ENCODE measurements at regions not wholly inside any gene's neighbourhood (a gene's known extent, or its start where the extent isn't known, plus 50 kb on each side); places are given as distances from the start of the nearest gene placed in this dataset.

DNA sequence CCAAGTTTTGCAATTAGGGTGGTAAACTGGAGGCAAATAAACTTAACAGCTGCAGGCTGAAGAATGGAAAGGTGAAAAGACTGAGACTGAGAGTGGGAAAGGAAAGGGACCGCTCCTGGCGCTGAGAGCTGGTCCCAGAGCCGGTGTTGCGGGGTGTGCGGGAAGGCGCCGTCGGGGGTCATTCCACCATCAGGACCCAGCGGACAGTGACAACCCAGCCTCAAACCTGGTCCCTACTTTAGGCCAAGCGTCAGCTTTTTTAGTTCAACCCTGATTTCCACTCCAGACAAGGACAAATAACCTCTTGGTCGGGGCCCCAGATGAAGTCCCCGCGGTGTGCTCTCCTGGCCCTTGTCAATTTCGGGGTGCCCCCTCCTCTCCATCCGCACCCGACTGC, 145.8 kb upstream of the ETS2 start (continued):
- TF ChIP-seq, protein P1, sequence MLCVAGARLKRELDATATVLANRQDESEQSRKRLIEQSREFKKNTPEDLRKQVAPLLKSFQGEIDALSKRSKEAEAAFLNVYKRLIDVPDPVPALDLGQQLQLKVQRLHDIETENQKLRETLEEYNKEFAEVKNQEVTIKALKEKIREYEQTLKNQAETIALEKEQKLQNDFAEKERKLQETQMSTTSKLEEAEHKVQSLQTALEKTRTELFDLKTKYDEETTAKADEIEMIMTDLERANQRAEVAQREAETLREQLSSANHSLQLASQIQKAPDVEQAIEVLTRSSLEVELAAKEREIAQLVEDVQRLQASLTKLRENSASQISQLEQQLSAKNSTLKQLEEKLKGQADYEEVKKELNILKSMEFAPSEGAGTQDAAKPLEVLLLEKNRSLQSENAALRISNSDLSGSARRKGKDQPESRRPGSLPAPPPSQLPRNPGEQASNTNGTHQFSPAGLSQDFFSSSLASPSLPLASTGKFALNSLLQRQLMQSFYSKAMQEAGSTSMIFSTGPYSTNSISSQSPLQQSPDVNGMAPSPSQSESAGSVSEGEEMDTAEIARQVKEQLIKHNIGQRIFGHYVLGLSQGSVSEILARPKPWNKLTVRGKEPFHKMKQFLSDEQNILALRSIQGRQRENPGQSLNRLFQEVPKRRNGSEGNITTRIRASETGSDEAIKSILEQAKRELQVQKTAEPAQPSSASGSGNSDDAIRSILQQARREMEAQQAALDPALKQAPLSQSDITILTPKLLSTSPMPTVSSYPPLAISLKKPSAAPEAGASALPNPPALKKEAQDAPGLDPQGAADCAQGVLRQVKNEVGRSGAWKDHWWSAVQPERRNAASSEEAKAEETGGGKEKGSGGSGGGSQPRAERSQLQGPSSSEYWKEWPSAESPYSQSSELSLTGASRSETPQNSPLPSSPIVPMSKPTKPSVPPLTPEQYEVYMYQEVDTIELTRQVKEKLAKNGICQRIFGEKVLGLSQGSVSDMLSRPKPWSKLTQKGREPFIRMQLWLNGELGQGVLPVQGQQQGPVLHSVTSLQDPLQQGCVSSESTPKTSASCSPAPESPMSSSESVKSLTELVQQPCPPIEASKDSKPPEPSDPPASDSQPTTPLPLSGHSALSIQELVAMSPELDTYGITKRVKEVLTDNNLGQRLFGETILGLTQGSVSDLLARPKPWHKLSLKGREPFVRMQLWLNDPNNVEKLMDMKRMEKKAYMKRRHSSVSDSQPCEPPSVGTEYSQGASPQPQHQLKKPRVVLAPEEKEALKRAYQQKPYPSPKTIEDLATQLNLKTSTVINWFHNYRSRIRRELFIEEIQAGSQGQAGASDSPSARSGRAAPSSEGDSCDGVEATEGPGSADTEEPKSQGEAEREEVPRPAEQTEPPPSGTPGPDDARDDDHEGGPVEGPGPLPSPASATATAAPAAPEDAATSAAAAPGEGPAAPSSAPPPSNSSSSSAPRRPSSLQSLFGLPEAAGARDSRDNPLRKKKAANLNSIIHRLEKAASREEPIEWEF (IDR thresholded peaks at IDR 0.05; ENCODE audit: insufficient replicate concordance, low read depth, low read length): no peak
- TF ChIP-seq FOXM1 (IDR thresholded peaks at IDR 0.05; ENCODE audit: low read depth, low read length) (no peak), USF2 (IDR thresholded peaks at IDR 0.05; ENCODE audit: borderline replicate concordance, low read depth, low read length) (no peak), NR2F1 (conservative IDR thresholded peaks at IDR 0.05) (no peak), NFXL1 (IDR thresholded peaks at IDR 0.05; ENCODE audit: borderline replicate concordance) (no peak), IRF4 (IDR thresholded peaks at IDR 0.05; ENCODE audit: low read depth, low read length) (no peak)
